ENCODE measurements at regions not wholly inside any gene's neighbourhood (a gene's known extent, or its start where the extent isn't known, plus 50 kb on each side); places are given as distances from the start of the nearest gene placed in this dataset.

DNA sequence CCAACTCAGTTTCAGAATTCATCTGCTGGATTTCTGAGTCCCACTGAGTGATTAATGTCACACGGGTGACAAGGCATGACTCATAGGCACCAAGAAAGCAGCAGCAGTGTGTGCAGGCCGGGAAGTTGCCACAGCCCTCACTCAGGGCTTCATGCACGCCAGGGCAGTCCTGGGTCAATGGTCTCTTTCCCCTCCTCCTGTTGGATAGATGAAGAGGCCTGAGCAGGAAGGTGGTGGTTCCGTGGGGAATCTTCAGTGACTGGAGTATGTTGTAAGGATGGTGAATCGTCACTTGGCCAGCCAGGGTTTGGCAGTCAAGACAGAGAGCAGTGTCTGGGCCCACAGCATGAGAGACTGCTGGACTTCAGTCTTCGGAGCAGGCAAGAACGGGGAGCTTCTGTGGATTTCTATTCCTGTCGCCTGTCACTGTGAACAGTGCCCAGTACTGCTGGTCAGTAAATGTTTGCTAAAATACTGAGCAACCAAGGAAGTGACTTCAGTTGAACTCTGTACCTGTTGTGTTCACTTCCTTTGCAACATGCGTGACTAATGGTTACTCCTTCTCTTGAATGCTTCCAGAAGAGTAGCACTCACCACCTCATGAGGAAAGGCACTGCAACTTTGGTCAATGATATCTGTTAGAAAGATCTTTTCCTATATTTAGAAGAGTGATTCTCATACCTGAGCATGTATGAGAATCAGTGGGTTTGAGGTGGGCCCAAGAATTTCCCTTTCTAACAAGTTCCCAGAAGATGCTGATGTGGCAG lies 62.0 kb upstream of the CD93 start (continued):
- TF ChIP-seq, protein P1, sequence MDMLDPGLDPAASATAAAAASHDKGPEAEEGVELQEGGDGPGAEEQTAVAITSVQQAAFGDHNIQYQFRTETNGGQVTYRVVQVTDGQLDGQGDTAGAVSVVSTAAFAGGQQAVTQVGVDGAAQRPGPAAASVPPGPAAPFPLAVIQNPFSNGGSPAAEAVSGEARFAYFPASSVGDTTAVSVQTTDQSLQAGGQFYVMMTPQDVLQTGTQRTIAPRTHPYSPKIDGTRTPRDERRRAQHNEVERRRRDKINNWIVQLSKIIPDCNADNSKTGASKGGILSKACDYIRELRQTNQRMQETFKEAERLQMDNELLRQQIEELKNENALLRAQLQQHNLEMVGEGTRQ (IDR thresholded peaks at IDR 0.05; ENCODE audit: low read depth, low read length) = no peak

DNA sequence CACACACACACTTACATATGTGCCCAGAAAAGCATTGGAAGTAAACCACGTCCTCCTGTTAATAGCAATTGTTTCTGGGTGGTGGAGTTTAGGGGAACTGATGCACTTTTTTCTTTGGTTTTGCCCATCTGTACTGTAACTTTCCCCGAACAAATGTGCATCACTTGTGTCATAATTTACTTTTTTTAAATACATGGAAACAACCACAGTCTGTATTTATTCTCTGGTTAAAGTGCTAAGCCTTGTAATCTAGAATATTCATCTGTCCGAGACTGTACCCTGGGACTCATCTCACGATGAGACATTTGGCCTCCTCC lies 61.5 kb upstream of the CD93 start:
- H3K79me1 ChIP-seq (ENCODE audit: low read depth in 1 of 2, low read length in 2 of 2) = no peaks in the 10 kb centered on the region
- ATAC-seq (ENCODE audit: low read depth) (no peak; the same call in 1 of the 2 replicates), DNase-seq (no peak)
- H4K8ac ChIP-seq (ENCODE audit: low read depth in 2 of 2, low read length in 2 of 2) = peak overlapping the region in 1 of 2 experiments; percentile 58; a peak in 1 of 4 replicates
- in situ Hi-C loops (cut with MboI; ENCODE audit: low sequenced_read_pairs) (no loop called here), intact Hi-C loops (cut with micrococcal nuclease) (loop anchor here (10.0 kb wide), 1 partner anchor 207 kb away; the partner anchor contains the start of gene NXT1), dilution Hi-C loops (cut with HindIII; ENCODE audit: low sequenced_read_pairs, unreplicated experiment) (no loop called here)
- peak overlapping the region; percentile 43; the same call in 1 of the 2 replicates for H2BK20ac ChIP-seq (ENCODE audit: low read depth, low read length)
- peak overlapping the region; percentile 43; the same call in 1 of the 2 replicates for H3K14ac ChIP-seq (replicated peaks; ENCODE audit: low read depth, low read length)
- WGBS, 2 experiments (ENCODE audit: extremely low coverage in 2 of 2, insufficient read length in 1 of 2) = no CpG with 5 or more reads among the region's 4 CpGs
- H4K20me1 ChIP-seq (ENCODE audit: insufficient read depth, low read length) = no peaks in the 10 kb centered on the region
- H3K27me3 ChIP-seq (ENCODE audit: control insufficient read depth, insufficient read depth, low read length) = no peaks in the 10 kb centered on the region
- H3K56ac ChIP-seq (ENCODE audit: extremely low read depth, insufficient read depth, low read length) = no peak overlapping the region
- H3K36me3 ChIP-seq (ENCODE audit: control insufficient read depth, insufficient read depth, low read length) = no peaks in the 10 kb centered on the region
- H2AK9ac ChIP-seq (replicated peaks; ENCODE audit: low read depth, low read length, poor library complexity) = no peak overlapping the region
- peak overlapping the region; percentile 81; the same call in 1 of the 2 replicates for H2AK5ac ChIP-seq (ENCODE audit: low read depth, low read length)
- no peak overlapping the region for H3K27ac ChIP-seq (ENCODE audit: insufficient read depth, low read length)
- peaks cover 34% of the 10 kb centered on the region for H3K4me1 ChIP-seq (ENCODE audit: control insufficient read depth, insufficient read depth, low read length)
- TF ChIP-seq, protein P1 (IDR thresholded peaks at IDR 0.05; ENCODE audit: low read depth, low read length) = no peak
- TF ChIP-seq CEBPB (IDR thresholded peaks at IDR 0.05; ENCODE audit: low read depth, low read length) (no peak), NFE2L2 (IDR thresholded peaks at IDR 0.05; ENCODE audit: low read depth, low read length) (no peak)
- BruUV-seq (replicated peaks) = no TSS peak
- H4K91ac ChIP-seq (ENCODE audit: insufficient read depth, low read depth, low read length) = no peak overlapping the region
- peak overlapping the region; percentile 84 for H3K4ac ChIP-seq (ENCODE audit: low read depth, low read length)
- peak overlapping the region; percentile 61 for H2BK5ac ChIP-seq (ENCODE audit: low read depth, low read length, poor library complexity, severe bottlenecking)
- no peaks in the 10 kb centered on the region for H3K9me3 ChIP-seq (ENCODE audit: control insufficient read depth, insufficient read depth, low read length)
- no peak overlapping the region for H3K9ac ChIP-seq (ENCODE audit: low read depth, low read length)
- peak overlapping the region; percentile 23; the same call in 1 of the 2 replicates for H3K4me2 ChIP-seq (ENCODE audit: low read depth, low read length)
- ChIA-PET POLR2A (ENCODE audit: unreplicated experiment) (no interaction called here), CTCF (no interaction called here)
- peak overlapping the region; percentile 84 for H2BK120ac ChIP-seq (ENCODE audit: low read depth, low read length)
- H3K9me1 ChIP-seq (ENCODE audit: insufficient read depth, low read length) = peaks cover 49% of the 10 kb centered on the region
- no peak overlapping the region for H3K4me3 ChIP-seq (ENCODE audit: insufficient read depth, low read depth, low read length)
- H4K5ac ChIP-seq (ENCODE audit: low read depth, low read length) = no peak overlapping the region
- peak overlapping the region; percentile 49; the same call in 1 of the 2 replicates for H3K23ac ChIP-seq (ENCODE audit: low read depth, low read length)
- no peak overlapping the region for H2AFZ ChIP-seq (replicated peaks; ENCODE audit: low read length, poor library complexity)
- peak overlapping the region; percentile 18; the same call in 1 of the 2 replicates for H3K18ac ChIP-seq (ENCODE audit: low read depth, low read length)
- peak overlapping the region; percentile 25; the same call in 1 of the 3 replicates for H2BK15ac ChIP-seq (ENCODE audit: low read depth, low read length)
